Osteoblast (primary cell): ENCODE measurements at regions not wholly inside any gene's neighbourhood (a gene's known extent, or its start where the extent isn't known, plus 50 kb on each side); places are given as distances from the start of the nearest gene placed in this dataset.

Experiments
- DNase-seq: peaks from one replicate; pipeline ENCODE4 v3.0.0; 2011; ENCODE audit warnings: low spot score, mixed read lengths; ENCODE audit not compliant: insufficient read length; ENCODE audit errors: missing footprints
- H2AFZ ChIP-seq: 2 replicates; pipeline ENCODE4 v1.6.0; 2011; ENCODE audit warnings: mild to moderate bottlenecking, low read length
- H3K27ac ChIP-seq: 2 replicates; pipeline ENCODE4 v1.5.1; 2011; ENCODE audit warnings: mild to moderate bottlenecking, low read depth, low read length, moderate library complexity
- H3K27me3 ChIP-seq: 2 replicates; pipeline ENCODE4 v1.6.0; 2012; ENCODE audit warnings: mild to moderate bottlenecking, control low read depth, inconsistent platforms, low read length, moderate library complexity; ENCODE audit not compliant: insufficient read depth
- H3K36me3 ChIP-seq: 2 replicates; pipeline ENCODE4 v1.5.1; 2011; ENCODE audit warnings: mild to moderate bottlenecking, low read length, control low read depth, moderate library complexity; ENCODE audit not compliant: insufficient read depth
- H3K4me1 ChIP-seq: 2 replicates; pipeline ENCODE4 v1.5.1; 2011; ENCODE audit warnings: mild to moderate bottlenecking, low read length, control low read depth, moderate library complexity; ENCODE audit not compliant: insufficient read depth
- H3K4me2 ChIP-seq: 2 replicates; pipeline ENCODE4 v1.6.0; 2011; ENCODE audit warnings: mild to moderate bottlenecking, low read length; ENCODE audit not compliant: insufficient read depth
- H3K4me3 ChIP-seq: fragments of 200-600 bp; sonication (generic); 3 replicates; pipeline ENCODE4 v1.5.1; 2012; ENCODE audit warnings: mild to moderate bottlenecking, low read length, inconsistent platforms; ENCODE audit not compliant: insufficient read depth
- H3K79me2 ChIP-seq: 2 replicates; pipeline ENCODE4 v1.6.0; 2012; ENCODE audit warnings: mild to moderate bottlenecking, low read length, control low read depth, inconsistent platforms; ENCODE audit not compliant: insufficient read depth
- H3K9me3 ChIP-seq: 2 replicates; pipeline ENCODE4 v1.5.1; 2011; ENCODE audit warnings: low read depth, low read length, control low read depth
- H4K20me1 ChIP-seq: 2 replicates; pipeline ENCODE4 v1.6.0; 2012; ENCODE audit warnings: mild to moderate bottlenecking, low read length, control low read depth; ENCODE audit not compliant: insufficient read depth
- TF ChIP-seq, protein P1 (sequence below): IDR thresholded peaks from 2 replicates; pipeline ENCODE4 v1.5.1; 2011; ENCODE audit warnings: mild to moderate bottlenecking, low read depth, low read length, moderate library complexity; ENCODE audit errors: extremely low read depth

DNA sequence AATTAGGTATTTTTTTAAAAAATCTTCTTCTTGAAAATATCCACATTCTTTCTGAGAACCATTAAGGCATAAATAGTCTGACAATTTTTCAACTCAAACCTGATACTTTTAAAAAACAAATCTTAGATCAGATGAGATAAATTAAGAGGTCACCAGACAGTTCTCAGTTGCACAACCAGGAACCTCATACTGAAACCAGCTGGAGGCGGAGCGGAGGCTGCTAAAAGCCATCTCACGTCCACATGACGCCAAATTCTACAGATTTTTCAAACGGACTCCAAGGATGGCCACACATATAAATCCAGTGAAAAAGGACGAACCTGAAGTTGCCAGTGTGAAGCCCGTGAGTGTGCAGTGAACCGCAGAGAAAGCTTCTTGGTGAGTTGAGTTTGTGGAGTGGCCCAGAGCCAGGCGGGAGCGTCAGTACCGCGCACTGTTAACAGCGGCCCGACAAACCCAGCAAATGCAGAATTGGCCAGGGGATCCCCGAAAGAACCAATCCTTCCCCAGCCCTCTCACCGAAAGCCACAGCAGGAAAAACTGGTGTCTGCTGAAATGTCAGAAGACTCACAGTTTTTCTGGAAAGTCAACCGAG is 53.1 kb upstream of the BBS5 start:
- no peaks in the 10 kb centered on the region for H3K4me1 ChIP-seq
- peak; percentile 26 for DNase-seq
- no peak overlapping the region for H3K4me3 ChIP-seq
- H2AFZ ChIP-seq, result no peak overlapping the region
- H4K20me1 ChIP-seq, result no peaks in the 10 kb centered on the region
- no peak overlapping the region for H3K27ac ChIP-seq
- no peak overlapping the region for H3K4me2 ChIP-seq
- no peaks in the 10 kb centered on the region for H3K9me3 ChIP-seq
- TF ChIP-seq, protein P1, sequence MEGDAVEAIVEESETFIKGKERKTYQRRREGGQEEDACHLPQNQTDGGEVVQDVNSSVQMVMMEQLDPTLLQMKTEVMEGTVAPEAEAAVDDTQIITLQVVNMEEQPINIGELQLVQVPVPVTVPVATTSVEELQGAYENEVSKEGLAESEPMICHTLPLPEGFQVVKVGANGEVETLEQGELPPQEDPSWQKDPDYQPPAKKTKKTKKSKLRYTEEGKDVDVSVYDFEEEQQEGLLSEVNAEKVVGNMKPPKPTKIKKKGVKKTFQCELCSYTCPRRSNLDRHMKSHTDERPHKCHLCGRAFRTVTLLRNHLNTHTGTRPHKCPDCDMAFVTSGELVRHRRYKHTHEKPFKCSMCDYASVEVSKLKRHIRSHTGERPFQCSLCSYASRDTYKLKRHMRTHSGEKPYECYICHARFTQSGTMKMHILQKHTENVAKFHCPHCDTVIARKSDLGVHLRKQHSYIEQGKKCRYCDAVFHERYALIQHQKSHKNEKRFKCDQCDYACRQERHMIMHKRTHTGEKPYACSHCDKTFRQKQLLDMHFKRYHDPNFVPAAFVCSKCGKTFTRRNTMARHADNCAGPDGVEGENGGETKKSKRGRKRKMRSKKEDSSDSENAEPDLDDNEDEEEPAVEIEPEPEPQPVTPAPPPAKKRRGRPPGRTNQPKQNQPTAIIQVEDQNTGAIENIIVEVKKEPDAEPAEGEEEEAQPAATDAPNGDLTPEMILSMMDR, result no peak
- H3K27me3 ChIP-seq, result no peaks in the 10 kb centered on the region
- H3K36me3 ChIP-seq, result no peaks in the 10 kb centered on the region
- H3K79me2 ChIP-seq, result no peaks in the 10 kb centered on the region

DNA sequence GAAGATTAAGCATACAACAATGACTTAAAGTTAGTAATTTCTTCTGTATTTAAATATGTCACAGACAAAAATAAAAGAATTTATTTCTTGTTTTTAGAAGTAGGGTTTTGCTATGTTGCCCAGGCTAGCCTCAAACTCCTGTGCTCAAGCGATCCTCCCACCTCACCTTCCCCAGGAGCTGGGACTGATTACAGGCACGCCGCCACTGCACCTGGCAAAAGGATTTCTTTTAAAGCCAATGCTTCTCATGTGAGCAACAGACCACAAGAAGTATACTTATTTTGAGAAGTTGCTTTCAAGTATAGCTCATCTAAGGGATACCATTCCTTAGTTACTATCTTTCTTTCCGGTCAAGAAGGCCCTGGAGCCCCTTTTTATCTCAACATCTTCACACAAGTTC is 57.2 kb upstream of the BBS5 start:
- no peak overlapping the region for H3K27ac ChIP-seq
- H3K27me3 ChIP-seq, result no peaks in the 10 kb centered on the region
- no peaks in the 10 kb centered on the region for H3K4me1 ChIP-seq
- H3K36me3 ChIP-seq, result no peaks in the 10 kb centered on the region
- no peak overlapping the region for H2AFZ ChIP-seq
- H3K79me2 ChIP-seq, result no peaks in the 10 kb centered on the region
- H3K9me3 ChIP-seq, result no peaks in the 10 kb centered on the region
- TF ChIP-seq, protein P1, result no peak
- H4K20me1 ChIP-seq, result no peaks in the 10 kb centered on the region
- H3K4me3 ChIP-seq, result no peak overlapping the region
- no peak for DNase-seq
- no peak overlapping the region for H3K4me2 ChIP-seq

DNA sequence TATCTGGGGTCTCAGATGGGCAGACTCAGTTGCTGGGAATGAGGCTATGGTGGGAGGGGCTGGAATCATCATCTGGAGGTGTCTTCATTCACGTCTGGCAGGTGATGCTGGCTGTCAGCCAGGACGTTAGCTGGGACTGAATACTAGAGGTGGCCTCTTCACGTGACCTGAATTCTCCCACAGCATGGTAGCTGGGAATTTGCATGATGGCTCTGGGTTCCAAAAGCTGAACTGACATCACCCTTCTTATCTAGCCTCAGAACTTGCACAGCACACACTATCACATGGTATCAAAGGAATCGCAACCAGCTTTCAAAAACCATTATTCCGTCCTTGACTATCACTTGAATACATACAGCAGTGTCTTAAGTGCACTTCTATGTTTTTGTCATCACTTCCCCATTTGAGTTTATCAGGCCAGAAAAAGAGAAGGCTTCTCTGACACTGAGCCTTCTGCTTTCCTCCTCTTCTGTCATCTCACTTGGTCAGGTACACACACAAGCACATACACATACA is 53.0 kb upstream of the LRP2 start:
- no peaks in the 10 kb centered on the region for H3K36me3 ChIP-seq
- no peaks in the 10 kb centered on the region for H4K20me1 ChIP-seq
- no peaks in the 10 kb centered on the region for H3K27me3 ChIP-seq
- TF ChIP-seq, protein P1, result no peak
- H3K27ac ChIP-seq, result no peak overlapping the region
- no peak overlapping the region for H3K4me2 ChIP-seq
- H3K9me3 ChIP-seq, result no peaks in the 10 kb centered on the region
- DNase-seq, result no peak
- no peaks in the 10 kb centered on the region for H3K79me2 ChIP-seq
- H3K4me3 ChIP-seq, result no peak overlapping the region
- H2AFZ ChIP-seq, result no peak overlapping the region
- H3K4me1 ChIP-seq, result no peaks in the 10 kb centered on the region
